ENCODE measurements at regions not wholly inside any gene's neighbourhood (a gene's known extent, or its start where the extent isn't known, plus 50 kb on each side); places are given as distances from the start of the nearest gene placed in this dataset.

- TF ChIP-seq EP300 (IDR thresholded peaks at IDR 0.05) (no peak), POLR2AphosphoS5 (IDR thresholded peaks at IDR 0.05) (no peak), POLR2A (IDR thresholded peaks at IDR 0.05) (no peak), CTCF (IDR thresholded peaks at IDR 0.05) (no peak)
These were observed 58.4 kb upstream of the OTX2 start for GRCh38 chr14:56868660-56869059.

Measured in gastroesophageal sphincter (tissue), 3 donors.